Uterus (tissue), 2 donors: ENCODE measurements at regions not wholly inside any gene's neighbourhood (a gene's known extent, or its start where the extent isn't known, plus 50 kb on each side); places are given as distances from the start of the nearest gene placed in this dataset.

Experiments
- POLR2A ChIP-seq, 2 donors: fragments of 450-650 bp; IDR thresholded peaks; one replicate each; pipeline ENCODE4 v1.6.1; 2016; ENCODE audit warnings: antibody characterized with exemption in 2 of 2, mild to moderate bottlenecking in 1 of 2, moderate library complexity in 1 of 2
- TF ChIP-seq, protein P1 (sequence below), 4 experiments: fragments of 200-600 bp in 2 of 4; fragments of 450-650 bp in 2 of 4; sonication (generic) in 2 of 4; IDR thresholded peaks; one replicate each; pipeline ENCODE4 v1.5.1; 2016 to 2019; ENCODE audit warnings: antibody characterized with exemption in 4 of 4, mild to moderate bottlenecking in 2 of 4, moderate library complexity in 1 of 4

DNA sequence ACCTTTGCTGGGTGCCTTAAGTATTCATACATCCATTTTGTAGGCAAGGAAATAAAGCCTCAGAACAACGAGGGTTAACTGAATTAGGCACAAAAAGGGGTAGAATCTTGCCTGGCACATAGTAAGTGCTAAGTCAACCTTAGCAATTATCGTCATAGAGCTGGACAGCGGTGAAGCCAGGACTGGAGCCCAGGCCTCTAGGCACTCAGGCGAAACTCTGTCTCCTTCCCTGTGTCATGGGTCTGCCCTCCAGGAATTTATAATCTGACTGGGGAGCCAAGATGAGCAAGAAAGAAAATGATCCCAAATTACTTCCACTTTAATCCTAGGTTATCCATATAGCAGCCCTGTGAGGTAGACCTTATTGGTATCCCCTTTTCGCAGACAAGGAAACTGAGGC is 61.4 kb downstream of the KATNIP start:
- TF ChIP-seq, protein P1, sequence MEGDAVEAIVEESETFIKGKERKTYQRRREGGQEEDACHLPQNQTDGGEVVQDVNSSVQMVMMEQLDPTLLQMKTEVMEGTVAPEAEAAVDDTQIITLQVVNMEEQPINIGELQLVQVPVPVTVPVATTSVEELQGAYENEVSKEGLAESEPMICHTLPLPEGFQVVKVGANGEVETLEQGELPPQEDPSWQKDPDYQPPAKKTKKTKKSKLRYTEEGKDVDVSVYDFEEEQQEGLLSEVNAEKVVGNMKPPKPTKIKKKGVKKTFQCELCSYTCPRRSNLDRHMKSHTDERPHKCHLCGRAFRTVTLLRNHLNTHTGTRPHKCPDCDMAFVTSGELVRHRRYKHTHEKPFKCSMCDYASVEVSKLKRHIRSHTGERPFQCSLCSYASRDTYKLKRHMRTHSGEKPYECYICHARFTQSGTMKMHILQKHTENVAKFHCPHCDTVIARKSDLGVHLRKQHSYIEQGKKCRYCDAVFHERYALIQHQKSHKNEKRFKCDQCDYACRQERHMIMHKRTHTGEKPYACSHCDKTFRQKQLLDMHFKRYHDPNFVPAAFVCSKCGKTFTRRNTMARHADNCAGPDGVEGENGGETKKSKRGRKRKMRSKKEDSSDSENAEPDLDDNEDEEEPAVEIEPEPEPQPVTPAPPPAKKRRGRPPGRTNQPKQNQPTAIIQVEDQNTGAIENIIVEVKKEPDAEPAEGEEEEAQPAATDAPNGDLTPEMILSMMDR (IDR thresholded peaks at IDR 0.05): no peak
- no peak for TF ChIP-seq POLR2A (IDR thresholded peaks at IDR 0.05)
